ENCODE measurements at regions not wholly inside any gene's neighbourhood (a gene's known extent, or its start where the extent isn't known, plus 50 kb on each side); places are given as distances from the start of the nearest gene placed in this dataset.

GRCh38 chr3:187918081-187918644 lies 172.9 kb upstream of the BCL6 start:
- TF ChIP-seq CTCF (IDR thresholded peaks at IDR 0.05) (no peak), POLR2A (IDR thresholded peaks at IDR 0.05) (no peak)

All from Peyer's patch (tissue), 4 donors.